ENCODE measurements at regions not wholly inside any gene's neighbourhood (a gene's known extent, or its start where the extent isn't known, plus 50 kb on each side); places are given as distances from the start of the nearest gene placed in this dataset.

DNA sequence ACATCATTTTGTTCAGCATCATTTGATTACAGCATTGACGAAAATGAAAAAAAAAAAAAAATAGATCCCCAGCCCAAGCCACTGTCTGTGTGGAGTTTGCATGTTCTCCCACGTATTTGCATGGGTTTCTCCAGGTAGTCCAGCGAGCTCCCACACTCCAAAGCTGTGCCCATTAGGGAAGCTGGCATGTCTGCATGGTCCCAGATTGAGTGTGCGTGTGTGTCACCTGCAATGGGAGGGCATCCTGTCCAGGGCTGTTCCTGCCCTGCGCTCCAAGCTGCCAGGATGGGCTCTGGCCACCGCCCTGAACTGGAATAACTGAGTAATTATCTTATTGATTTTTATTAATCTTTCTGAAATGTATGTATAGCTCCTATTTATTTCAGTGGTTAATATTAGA is 88.6 kb downstream of the KLF12 start:
- TF ChIP-seq, protein P1, sequence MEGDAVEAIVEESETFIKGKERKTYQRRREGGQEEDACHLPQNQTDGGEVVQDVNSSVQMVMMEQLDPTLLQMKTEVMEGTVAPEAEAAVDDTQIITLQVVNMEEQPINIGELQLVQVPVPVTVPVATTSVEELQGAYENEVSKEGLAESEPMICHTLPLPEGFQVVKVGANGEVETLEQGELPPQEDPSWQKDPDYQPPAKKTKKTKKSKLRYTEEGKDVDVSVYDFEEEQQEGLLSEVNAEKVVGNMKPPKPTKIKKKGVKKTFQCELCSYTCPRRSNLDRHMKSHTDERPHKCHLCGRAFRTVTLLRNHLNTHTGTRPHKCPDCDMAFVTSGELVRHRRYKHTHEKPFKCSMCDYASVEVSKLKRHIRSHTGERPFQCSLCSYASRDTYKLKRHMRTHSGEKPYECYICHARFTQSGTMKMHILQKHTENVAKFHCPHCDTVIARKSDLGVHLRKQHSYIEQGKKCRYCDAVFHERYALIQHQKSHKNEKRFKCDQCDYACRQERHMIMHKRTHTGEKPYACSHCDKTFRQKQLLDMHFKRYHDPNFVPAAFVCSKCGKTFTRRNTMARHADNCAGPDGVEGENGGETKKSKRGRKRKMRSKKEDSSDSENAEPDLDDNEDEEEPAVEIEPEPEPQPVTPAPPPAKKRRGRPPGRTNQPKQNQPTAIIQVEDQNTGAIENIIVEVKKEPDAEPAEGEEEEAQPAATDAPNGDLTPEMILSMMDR (conservative IDR thresholded peaks at IDR 0.05; ENCODE audit: low read depth, low read length) = no peak
- TF ChIP-seq EZH2phosphoT487 (IDR thresholded peaks at IDR 0.05; ENCODE audit: borderline replicate concordance, low read length) = no peak

All from PC-3 (cell line).